DND-41 (cell line): ENCODE measurements at regions not wholly inside any gene's neighbourhood (a gene's known extent, or its start where the extent isn't known, plus 50 kb on each side); places are given as distances from the start of the nearest gene placed in this dataset.

Experiments
- EZH2 ChIP-seq: IDR thresholded peaks from 3 replicates; pipeline ENCODE4 v1.6.1; 2012; ENCODE audit warnings: borderline replicate concordance, low read depth, mild to moderate bottlenecking, moderate library complexity, low read length, inconsistent platforms; ENCODE audit not compliant: severe bottlenecking
- TF ChIP-seq, protein P1 (sequence below): IDR thresholded peaks from 2 replicates; pipeline ENCODE4 v1.5.1; 2012; ENCODE audit warnings: borderline replicate concordance, low read length, moderate library complexity, mild to moderate bottlenecking; ENCODE audit not compliant: poor library complexity, severe bottlenecking; ENCODE audit errors: extremely low read depth

DNA sequence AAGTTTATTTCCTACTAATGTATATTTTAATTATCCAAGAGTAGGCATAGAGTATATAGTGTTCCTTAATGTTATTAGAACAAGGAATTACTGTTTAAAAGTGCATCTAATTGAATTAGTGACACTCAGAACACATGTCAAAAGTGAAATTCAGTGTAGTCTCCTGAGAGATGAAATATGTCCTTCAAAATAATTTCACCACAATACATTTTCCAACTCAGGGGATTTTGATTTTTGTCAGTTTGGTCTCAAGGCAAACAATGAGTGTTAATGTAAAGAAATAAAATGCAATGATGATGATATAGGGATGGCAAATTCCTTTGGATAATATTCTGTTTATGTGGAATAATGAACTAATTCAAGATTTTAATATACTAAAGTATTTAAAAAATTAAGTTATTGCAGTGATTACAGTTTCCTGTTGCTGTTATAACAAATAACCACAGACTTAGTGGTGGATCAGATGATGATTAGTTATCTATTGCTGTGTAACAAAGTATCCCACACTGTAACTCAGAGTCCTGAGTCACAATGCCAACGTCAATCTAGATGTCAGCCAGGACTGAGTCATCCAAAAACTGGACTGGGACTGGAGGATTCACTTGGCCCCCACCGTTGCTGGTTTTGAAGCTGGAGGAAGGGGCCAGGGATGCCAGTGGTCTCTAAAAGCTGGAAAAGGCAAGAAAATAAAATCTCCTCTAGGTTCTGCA is 148.0 kb upstream of the SLC7A11 start:
- TF ChIP-seq, protein P1, sequence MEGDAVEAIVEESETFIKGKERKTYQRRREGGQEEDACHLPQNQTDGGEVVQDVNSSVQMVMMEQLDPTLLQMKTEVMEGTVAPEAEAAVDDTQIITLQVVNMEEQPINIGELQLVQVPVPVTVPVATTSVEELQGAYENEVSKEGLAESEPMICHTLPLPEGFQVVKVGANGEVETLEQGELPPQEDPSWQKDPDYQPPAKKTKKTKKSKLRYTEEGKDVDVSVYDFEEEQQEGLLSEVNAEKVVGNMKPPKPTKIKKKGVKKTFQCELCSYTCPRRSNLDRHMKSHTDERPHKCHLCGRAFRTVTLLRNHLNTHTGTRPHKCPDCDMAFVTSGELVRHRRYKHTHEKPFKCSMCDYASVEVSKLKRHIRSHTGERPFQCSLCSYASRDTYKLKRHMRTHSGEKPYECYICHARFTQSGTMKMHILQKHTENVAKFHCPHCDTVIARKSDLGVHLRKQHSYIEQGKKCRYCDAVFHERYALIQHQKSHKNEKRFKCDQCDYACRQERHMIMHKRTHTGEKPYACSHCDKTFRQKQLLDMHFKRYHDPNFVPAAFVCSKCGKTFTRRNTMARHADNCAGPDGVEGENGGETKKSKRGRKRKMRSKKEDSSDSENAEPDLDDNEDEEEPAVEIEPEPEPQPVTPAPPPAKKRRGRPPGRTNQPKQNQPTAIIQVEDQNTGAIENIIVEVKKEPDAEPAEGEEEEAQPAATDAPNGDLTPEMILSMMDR: no peak
- no peak for TF ChIP-seq EZH2
